ENCODE measurements at regions not wholly inside any gene's neighbourhood (a gene's known extent, or its start where the extent isn't known, plus 50 kb on each side); places are given as distances from the start of the nearest gene placed in this dataset.

DNA sequence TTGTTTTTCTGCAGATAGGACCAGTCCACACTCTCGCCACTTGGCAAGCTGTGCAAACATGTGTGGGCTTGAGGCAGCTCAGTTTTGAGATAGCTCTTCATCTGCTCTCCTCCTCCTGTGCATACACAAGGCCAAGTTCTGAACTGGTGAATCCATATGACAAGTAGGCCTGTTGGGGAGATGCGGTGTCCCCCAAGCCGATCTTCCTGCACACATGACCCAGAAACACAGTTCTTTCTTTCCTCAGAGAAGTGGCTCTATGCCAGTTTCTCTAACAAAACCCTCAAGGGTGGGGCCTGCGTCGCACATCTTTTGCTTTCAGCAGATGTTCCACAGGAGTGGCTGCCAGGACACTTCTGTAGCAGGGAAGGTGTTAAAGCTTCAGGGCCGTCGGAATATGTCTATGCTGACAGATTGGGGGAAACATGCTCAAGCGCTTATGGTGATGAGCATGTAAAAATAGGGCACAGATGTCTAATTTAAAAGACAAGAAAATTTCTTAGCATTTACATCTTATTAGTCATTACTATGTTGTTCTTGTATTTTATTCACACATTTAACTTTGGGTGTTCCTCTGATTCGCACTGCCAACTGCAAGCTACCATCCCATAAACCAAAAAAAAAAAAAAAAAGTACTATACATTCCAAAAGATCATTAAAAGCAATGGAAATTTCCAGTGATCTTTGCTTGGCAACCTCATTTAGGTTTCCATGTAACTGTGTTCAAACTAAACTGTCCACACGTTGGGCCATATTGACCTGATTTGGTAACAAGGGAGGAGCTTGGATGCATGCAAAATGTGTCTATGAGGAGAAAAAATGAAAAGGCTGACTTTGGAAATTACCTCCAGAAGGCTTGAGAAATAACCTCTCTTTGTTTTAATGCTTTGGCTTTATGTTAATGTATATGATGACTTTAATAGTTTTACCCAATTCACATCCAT, 1055.5 kb upstream of the KLHL29 start:
- TF ChIP-seq POLR2A (IDR thresholded peaks at IDR 0.05) = no peak
- TF ChIP-seq, protein P1, sequence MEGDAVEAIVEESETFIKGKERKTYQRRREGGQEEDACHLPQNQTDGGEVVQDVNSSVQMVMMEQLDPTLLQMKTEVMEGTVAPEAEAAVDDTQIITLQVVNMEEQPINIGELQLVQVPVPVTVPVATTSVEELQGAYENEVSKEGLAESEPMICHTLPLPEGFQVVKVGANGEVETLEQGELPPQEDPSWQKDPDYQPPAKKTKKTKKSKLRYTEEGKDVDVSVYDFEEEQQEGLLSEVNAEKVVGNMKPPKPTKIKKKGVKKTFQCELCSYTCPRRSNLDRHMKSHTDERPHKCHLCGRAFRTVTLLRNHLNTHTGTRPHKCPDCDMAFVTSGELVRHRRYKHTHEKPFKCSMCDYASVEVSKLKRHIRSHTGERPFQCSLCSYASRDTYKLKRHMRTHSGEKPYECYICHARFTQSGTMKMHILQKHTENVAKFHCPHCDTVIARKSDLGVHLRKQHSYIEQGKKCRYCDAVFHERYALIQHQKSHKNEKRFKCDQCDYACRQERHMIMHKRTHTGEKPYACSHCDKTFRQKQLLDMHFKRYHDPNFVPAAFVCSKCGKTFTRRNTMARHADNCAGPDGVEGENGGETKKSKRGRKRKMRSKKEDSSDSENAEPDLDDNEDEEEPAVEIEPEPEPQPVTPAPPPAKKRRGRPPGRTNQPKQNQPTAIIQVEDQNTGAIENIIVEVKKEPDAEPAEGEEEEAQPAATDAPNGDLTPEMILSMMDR (IDR thresholded peaks at IDR 0.05) = no peak

Data from heart left ventricle (tissue), 13 donors.